HK-2 (cell line): ENCODE measurements at regions not wholly inside any gene's neighbourhood (a gene's known extent, or its start where the extent isn't known, plus 50 kb on each side); places are given as distances from the start of the nearest gene placed in this dataset.
"Not testable (repeated sequence)": the region's sequence is repeated elsewhere in the genome, so short reads cannot be mapped to it uniquely, and the experiment has no call there.

Experiments
- DNase-seq: peaks from one replicate; pipeline ENCODE4 v3.0.0-alpha.2; 2018; ENCODE audit not compliant: unreplicated experiment

GRCh38 chr10:2358586-2358985 is 621.3 kb upstream of the ADARB2 start:
- DNase-seq, result no peak

GRCh38 chr10:2356670-2357069 is 619.3 kb upstream of the ADARB2 start:
- no peak for DNase-seq

DNA sequence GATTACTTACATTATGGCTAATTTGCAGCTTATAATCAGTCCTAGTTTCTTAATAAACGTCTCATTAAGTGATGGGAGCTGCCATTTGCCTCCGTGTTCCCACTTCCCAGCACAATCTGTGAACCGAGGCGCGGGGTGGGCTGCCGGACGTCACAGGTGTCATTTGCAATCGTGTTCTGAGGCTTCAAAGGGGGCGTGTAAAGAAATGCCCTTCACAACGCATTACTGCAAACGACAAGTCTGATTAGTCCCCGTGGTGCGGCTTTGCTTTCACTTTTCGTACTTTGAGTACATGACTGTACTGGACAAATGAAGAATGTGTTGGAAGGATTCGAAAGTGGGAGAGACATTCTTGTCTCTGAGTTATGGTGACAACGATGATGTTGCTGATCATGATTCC is 614.2 kb upstream of the ADARB2 start:
- DNase-seq, result no peak

GRCh38 chr10:2342206-2342605 is 604.9 kb upstream of the ADARB2 start:
- DNase-seq, result no peak

- DNase-seq, result no peak
Measured at GRCh38 chr10:2340831-2341647, 603.7 kb upstream of the ADARB2 start.

GRCh38 chr10:2335626-2336025 is 598.3 kb upstream of the ADARB2 start:
- no peak for DNase-seq

GRCh38 chr10:2334575-2334974 is 597.2 kb upstream of the ADARB2 start:
- DNase-seq, result no peak

GRCh38 chr10:2329082-2329481 is 591.8 kb upstream of the ADARB2 start:
- DNase-seq, result no peak

- no peak for DNase-seq
Measured at GRCh38 chr10:2326411-2326810, 589.1 kb upstream of the ADARB2 start.

DNA sequence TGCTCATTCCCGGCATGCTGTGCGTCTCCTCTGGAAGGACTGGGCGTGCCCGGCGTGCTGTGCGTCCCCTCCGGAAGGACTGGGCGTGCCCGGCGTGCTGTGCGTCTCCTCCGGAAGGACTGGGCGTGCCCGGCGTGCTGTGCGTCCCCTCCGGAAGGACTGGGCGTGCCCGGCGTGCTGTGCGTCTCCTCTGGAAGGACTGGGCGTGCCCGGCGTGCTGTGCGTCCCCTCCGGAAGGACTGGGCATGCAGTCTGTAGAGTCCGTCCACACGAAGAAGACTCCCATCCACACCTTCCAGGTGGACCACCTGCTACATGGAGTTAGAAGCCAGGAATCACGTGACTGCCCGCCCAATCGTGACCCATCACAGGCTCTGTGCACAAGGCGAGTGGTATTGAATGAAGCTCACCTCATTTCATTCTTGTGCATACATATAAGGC is 577.7 kb upstream of the ADARB2 start:
- not testable (repeated sequence) for DNase-seq

DNA sequence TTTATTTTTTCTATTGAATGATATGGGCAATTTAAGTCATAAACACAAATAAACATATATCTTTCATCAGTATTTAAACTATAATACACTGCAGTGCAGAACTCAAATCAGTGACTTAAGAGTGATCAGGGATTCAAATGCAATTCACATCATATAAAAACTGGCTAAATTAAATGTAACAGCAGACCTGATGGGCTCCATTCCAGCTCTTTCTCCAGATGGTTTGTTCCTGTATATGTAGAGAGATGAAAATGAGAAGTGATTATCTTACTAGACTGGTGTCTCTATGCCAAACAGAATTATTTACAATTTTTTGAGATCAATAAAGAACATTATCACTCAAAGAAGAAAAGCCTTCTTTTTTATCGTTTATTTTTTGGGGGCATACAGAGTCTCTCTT is 568.8 kb upstream of the ADARB2 start:
- no peak for DNase-seq

DNA sequence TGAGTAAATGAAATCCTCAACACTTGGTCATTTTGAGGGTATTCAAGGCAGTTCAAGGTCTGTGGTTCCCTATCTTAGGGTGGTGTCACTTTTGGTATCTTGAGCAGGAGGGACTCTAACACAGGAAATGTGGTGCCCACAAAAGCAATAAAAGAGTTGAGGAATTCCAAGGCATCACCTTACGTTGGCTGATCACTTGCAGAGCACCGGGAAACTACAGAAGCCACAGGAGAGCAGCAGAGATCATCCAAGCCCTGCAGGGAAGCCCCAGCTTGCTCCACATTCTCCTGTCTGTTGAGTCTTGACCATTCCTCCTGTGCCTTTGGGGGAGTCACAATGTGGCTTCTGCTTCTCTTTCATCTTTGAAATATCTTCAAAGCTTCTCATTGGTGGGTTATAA is 565.8 kb upstream of the ADARB2 start:
- no peak for DNase-seq

- DNase-seq, result no peak
Measured at GRCh38 chr10:2301227-2301626, 563.9 kb upstream of the ADARB2 start.

DNA sequence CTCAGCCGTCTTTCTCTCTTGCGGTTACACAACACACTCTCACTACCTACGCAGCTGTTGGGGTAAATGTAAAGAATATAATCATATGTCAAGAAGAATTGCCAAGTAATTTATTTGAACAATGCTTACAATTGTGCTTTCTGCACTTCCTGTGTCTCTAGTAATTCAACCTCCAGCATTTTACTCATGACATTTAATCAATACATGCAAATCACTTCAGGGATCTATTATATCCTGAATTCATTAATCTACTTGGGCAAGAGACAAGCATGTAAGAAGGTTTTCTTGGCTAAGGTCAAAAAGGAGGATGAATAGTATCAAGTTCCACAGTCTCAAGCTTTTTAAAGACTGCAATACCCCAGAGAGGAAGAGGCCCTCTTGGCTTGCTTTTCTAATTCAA is 562.9 kb upstream of the ADARB2 start:
- DNase-seq, result no peak

DNA sequence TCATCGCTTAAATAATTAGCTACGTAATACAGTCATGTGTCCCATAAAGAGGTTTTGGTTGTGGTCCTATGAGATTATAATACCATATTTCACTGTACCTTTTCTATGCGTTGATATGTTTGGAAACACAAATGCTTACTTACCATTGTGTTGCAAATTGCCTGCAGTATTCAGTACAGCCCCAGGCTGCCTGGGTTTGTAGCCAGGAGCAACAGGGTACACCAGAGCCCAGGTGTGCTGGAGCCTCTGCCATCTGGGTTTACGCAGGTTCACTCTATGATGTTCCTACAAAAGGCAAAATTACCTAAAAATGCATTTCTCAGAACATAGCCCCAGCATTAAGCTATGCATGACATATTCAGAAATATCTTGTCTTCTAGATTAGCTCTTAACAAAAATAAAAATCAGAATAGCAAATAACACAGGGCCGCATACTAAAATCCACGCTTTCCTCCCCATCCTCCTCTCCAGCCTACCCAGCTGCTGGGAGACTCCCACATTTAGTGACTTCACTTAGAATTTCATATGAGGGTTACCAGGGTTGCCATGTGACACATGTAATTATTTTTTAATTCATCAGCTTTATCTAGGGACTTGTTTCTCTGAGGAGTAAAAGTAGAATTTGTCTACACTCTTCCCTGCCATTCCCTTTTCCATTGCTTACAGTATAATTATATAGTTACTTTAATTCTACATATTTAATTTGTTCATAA is 559.0 kb upstream of the ADARB2 start:
- no peak for DNase-seq

DNA sequence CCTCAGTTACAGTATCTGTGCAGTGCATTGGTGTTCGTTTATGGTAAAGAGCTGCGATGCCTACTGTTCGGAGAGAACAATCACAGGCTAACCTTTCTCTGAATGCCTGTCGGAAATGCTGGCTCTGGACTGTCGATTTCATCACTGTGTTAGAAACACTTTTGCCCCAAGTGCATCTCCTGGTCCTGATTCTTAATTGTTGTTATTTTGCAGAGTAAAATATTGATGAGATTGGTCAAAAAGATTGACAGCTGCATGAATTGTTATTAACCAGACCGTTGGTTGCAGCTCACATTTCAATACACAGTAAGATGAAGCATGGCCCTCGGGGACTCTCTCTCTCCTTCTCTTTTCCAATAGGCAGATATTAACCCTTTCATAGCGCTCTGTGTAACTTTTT is 557.4 kb upstream of the ADARB2 start:
- no peak for DNase-seq

DNA sequence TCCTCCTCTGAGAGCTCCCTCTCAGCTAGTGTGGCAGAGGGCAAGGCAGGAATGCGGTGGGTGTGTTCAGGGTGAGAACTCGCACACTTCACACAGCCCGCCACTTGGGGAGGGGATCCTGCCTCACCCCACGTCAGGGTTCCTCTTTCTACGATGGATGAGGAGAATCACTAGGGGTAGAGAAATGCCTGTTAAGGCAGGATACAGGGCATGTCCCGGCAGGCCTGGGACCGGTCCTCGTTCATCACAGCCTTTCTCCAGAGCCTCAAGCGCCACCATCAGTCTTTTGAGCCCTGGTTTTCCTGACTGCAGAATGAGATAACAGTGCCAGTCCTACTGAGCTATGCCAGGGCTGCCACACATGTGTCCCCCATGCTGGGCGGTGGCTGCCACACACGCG is 546.7 kb upstream of the ADARB2 start:
- DNase-seq, result no peak

DNA sequence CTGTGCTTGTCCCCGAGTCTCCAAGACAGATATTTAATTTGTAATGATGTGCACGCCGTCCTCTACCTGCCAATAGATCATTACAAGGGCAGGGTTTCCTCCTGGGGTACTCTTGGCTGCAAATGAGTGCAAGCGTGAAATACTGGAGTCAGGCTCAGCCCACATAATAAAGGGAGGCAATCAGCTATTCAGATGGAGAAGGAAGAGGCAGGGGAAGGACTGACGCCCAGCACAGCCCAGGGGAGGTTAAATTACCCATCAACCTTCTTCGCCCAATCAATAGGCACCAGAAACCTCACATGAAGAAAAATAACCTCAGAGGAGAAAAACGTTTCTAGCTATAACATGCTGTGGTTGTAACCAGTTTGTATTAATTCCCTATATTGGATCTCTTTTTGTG is 544.9 kb upstream of the ADARB2 start:
- no peak for DNase-seq

DNA sequence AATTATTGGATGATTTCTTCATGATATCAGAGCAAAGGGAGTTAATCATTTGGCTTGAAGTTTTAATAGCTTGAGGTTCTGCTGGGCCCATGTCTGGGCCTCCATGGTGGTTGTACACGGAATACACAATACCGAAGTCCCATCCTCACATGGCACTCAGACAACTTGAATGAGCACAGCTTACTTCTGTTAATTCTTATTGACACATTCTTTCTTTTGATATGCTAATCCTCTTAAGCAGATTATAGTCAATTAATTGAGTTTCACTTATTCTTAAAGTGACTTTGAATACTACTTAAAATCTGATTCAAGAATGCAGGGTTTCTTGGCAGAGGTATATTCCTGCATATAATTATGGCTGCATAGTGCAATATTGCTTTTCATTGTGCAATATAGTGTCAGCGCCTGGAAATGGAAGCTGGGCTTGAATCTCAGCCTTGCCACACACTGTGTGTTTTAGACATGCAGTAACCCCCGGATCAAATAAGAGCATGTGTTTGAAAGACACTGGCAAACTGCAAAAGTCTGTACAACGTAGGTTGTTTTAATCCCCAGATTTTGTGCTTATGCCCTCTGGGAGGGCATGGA is 543.5 kb upstream of the ADARB2 start:
- no peak for DNase-seq

GRCh38 chr10:2279711-2280110 is 542.4 kb upstream of the ADARB2 start:
- no peak for DNase-seq

DNA sequence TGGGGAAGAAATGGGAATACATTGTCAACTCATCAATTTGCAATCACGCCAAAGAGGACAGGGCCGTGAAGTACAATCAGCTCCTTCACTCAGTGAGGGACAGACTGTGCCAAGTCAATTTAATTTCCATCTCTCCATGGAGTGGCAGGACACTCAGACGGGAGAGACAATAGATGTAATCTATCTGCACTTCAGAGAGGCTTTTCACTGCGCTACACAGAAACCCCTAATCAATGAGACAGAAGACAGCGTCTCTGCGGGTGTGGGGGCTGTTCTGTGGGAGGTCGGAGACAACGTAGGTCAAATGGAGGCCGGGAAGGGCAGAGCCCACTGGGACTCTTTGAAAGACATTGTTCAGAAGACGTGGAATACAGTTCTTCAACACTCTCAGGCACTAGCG is 541.0 kb upstream of the ADARB2 start:
- DNase-seq, result no peak

DNA sequence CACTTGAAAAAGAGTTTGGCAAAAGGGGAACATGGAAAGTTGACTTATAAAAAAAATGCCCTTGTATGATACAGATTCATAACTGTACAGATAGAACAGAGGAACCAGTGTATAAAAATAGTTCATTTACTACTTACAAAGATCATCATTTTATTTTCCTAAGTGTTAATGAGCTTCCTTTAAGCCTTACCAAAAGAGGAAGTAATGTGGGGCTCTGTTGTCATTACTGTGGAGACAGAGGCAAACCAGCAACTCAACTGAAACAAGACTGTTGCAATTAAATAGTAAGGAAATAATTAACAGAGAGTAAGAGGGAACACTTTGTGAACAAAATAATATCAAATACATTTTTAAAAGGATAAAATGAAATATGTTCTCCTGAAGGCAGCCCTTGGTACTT is 526.2 kb upstream of the ADARB2 start:
- no peak for DNase-seq

GRCh38 chr10:2262878-2263277 is 525.6 kb upstream of the ADARB2 start:
- no peak for DNase-seq
